ENCODE measurements at regions not wholly inside any gene's neighbourhood (a gene's known extent, or its start where the extent isn't known, plus 50 kb on each side); places are given as distances from the start of the nearest gene placed in this dataset.
"Not testable (repeated sequence)": the region's sequence is repeated elsewhere in the genome, so short reads cannot be mapped to it uniquely, and the experiment has no call there.

GRCh38 chr1:189620471-189620870 is 857.2 kb downstream of the BRINP3 start:
- no peak for DNase-seq (ENCODE audit: low read depth, low spot score)

- no peak for DNase-seq (ENCODE audit: low read depth, low spot score)
Observed at GRCh38 chr1:189623336-189623735, 854.3 kb downstream of the BRINP3 start.

- no peak for DNase-seq (ENCODE audit: low read depth, low spot score)
Observed at GRCh38 chr1:189627427-189627826, 850.2 kb downstream of the BRINP3 start.

GRCh38 chr1:189628857-189629256 is 848.8 kb downstream of the BRINP3 start:
- peak; percentile 15 for DNase-seq (ENCODE audit: low read depth, low spot score)

GRCh38 chr1:189633658-189634057 is 844.0 kb downstream of the BRINP3 start:
- no peak for DNase-seq (ENCODE audit: low read depth, low spot score)

GRCh38 chr1:189637041-189637440 is 840.6 kb downstream of the BRINP3 start:
- no peak for DNase-seq (ENCODE audit: low read depth, low spot score)

GRCh38 chr1:189644156-189644555 is 833.5 kb downstream of the BRINP3 start:
- DNase-seq (ENCODE audit: low read depth, low spot score), result not testable (repeated sequence)

- DNase-seq (ENCODE audit: low read depth, low spot score), result no peak
Observed at GRCh38 chr1:189644970-189645369, 832.7 kb downstream of the BRINP3 start.

GRCh38 chr1:189646066-189646465 is 831.6 kb downstream of the BRINP3 start:
- no peak for DNase-seq (ENCODE audit: low read depth, low spot score)

- no peak for DNase-seq (ENCODE audit: low read depth, low spot score)
Observed at GRCh38 chr1:189654906-189655305, 822.8 kb downstream of the BRINP3 start.

GRCh38 chr1:189656628-189657530 is 820.8 kb downstream of the BRINP3 start:
- DNase-seq (ENCODE audit: low read depth, low spot score), result no peak

- DNase-seq (ENCODE audit: low read depth, low spot score), result no peak
Observed at GRCh38 chr1:189657715-189658114, 819.9 kb downstream of the BRINP3 start.

- no peak for DNase-seq (ENCODE audit: low read depth, low spot score)
Observed at GRCh38 chr1:189658381-189658780, 819.3 kb downstream of the BRINP3 start.

- no peak for DNase-seq (ENCODE audit: low read depth, low spot score)
Observed at GRCh38 chr1:189659731-189660130, 817.9 kb downstream of the BRINP3 start.

GRCh38 chr1:189662190-189662589 is 815.5 kb downstream of the BRINP3 start:
- DNase-seq (ENCODE audit: low read depth, low spot score), result no peak

GRCh38 chr1:189669846-189670245 is 807.8 kb downstream of the BRINP3 start:
- DNase-seq (ENCODE audit: low read depth, low spot score), result no peak

- no peak for DNase-seq (ENCODE audit: low read depth, low spot score)
Observed at GRCh38 chr1:189673217-189673616, 804.4 kb downstream of the BRINP3 start.

- no peak for DNase-seq (ENCODE audit: low read depth, low spot score)
Observed at GRCh38 chr1:189675712-189676244, 801.9 kb downstream of the BRINP3 start.

GRCh38 chr1:189678779-189679178 is 798.9 kb downstream of the BRINP3 start:
- DNase-seq (ENCODE audit: low read depth, low spot score), result no peak

GRCh38 chr1:189681252-189681919 is 796.3 kb downstream of the BRINP3 start:
- DNase-seq (ENCODE audit: low read depth, low spot score), result no peak

GRCh38 chr1:189682591-189682990 is 795.1 kb downstream of the BRINP3 start:
- no peak for DNase-seq (ENCODE audit: low read depth, low spot score)

- no peak for DNase-seq (ENCODE audit: low read depth, low spot score)
Observed at GRCh38 chr1:189686288-189686687, 791.4 kb downstream of the BRINP3 start.

GRCh38 chr1:189693140-189693539 is 784.5 kb downstream of the BRINP3 start:
- no peak for DNase-seq (ENCODE audit: low read depth, low spot score)
